GM20000 (cell line): ENCODE measurements at regions not wholly inside any gene's neighbourhood (a gene's known extent, or its start where the extent isn't known, plus 50 kb on each side); places are given as distances from the start of the nearest gene placed in this dataset.

Source experiments
- DNase-seq: peaks from one replicate; pipeline ENCODE4 v3.0.0; 2012; ENCODE audit warnings: low spot score
- CTCF ChIP-seq: IDR thresholded peaks from 2 replicates; pipeline ENCODE4 v1.5.1; 2012; ENCODE audit warnings: mild to moderate bottlenecking, control low read depth; ENCODE audit errors: extremely low read depth, missing control alignments

- no peak for DNase-seq
- TF ChIP-seq CTCF = no peak
Observed at GRCh38 chr14:85050180-85050579, 479.8 kb upstream of the FLRT2 start.

GRCh38 chr14:85052646-85053045 is 477.3 kb upstream of the FLRT2 start:
- DNase-seq = no peak
- TF ChIP-seq CTCF = no peak

- TF ChIP-seq CTCF = no peak
- DNase-seq = no peak
Observed at GRCh38 chr14:85054178-85054577, 475.8 kb upstream of the FLRT2 start.

GRCh38 chr14:85056267-85056666 is 473.7 kb upstream of the FLRT2 start:
- no peak for TF ChIP-seq CTCF

GRCh38 chr14:85057221-85057620 is 472.7 kb upstream of the FLRT2 start:
- no peak for TF ChIP-seq CTCF
- no peak for DNase-seq

More at GRCh38 chr14:85056267-85056666, 473.7 kb upstream of the FLRT2 start:
- DNase-seq = no peak

- DNase-seq = no peak
- no peak for TF ChIP-seq CTCF
Observed at GRCh38 chr14:85058150-85058549, 471.8 kb upstream of the FLRT2 start.

- TF ChIP-seq CTCF = no peak
- no peak for DNase-seq
Observed at GRCh38 chr14:85060121-85060520, 469.8 kb upstream of the FLRT2 start.

GRCh38 chr14:85061256-85061655 is 468.7 kb upstream of the FLRT2 start:
- no peak for DNase-seq
- no peak for TF ChIP-seq CTCF
